ENCODE measurements at regions not wholly inside any gene's neighbourhood (a gene's known extent, or its start where the extent isn't known, plus 50 kb on each side); places are given as distances from the start of the nearest gene placed in this dataset.

DNA sequence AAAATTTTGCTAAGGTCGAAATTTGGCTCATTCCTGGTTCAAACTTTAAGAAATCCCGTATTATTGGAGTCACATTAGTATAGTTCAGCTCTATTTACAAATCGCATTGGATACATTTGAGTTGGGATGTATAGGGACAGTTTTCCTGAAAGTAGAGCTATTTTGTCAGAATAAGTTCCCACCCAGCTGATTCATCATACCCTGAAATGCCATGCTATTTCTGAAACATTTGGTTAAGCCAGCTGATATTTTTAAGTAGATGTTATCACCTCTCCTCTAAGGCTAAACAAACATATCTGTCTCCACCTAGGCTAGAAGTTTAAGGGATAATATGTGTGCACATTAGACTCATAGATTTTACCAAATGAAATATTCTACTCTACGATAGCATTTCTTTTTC lies 226.2 kb upstream of the ARGLU1 start:
- Histone ChIP-seq H3K4me2 (ENCODE audit: low read length) (no peak overlapping the region), H3K79me2 (replicated peaks; ENCODE audit: insufficient read depth, low read length) (no peaks in the 10 kb centered on the region), H3K27ac (ENCODE audit: low read length) (no peak overlapping the region), H3K9me3 (ENCODE audit: low read length) (no peaks in the 10 kb centered on the region), H3K4me3 (ENCODE audit: low read length) (no peak overlapping the region), H3F3A (ENCODE audit: insufficient read depth, low read length, poor library complexity, severe bottlenecking) (no peaks in the 10 kb centered on the region), H3K9ac (ENCODE audit: low read length) (no peak overlapping the region), H3K27me3 (ENCODE audit: insufficient read depth, low read depth, low read length) (peaks cover 11% of the 10 kb centered on the region), H4K20me1 (ENCODE audit: insufficient read depth) (no peaks in the 10 kb centered on the region), H3K36me3 (ENCODE audit: insufficient read depth, low read length) (no peaks in the 10 kb centered on the region), H3K9me2 (ENCODE audit: insufficient read depth, low read length) (no peaks in the 10 kb centered on the region), H2AFZ (ENCODE audit: low read depth, low read length) (no peak overlapping the region)
- TF ChIP-seq SMC3 (conservative IDR thresholded peaks at IDR 0.05; ENCODE audit: poor library complexity) = no peak
- TF ChIP-seq, protein P1, sequence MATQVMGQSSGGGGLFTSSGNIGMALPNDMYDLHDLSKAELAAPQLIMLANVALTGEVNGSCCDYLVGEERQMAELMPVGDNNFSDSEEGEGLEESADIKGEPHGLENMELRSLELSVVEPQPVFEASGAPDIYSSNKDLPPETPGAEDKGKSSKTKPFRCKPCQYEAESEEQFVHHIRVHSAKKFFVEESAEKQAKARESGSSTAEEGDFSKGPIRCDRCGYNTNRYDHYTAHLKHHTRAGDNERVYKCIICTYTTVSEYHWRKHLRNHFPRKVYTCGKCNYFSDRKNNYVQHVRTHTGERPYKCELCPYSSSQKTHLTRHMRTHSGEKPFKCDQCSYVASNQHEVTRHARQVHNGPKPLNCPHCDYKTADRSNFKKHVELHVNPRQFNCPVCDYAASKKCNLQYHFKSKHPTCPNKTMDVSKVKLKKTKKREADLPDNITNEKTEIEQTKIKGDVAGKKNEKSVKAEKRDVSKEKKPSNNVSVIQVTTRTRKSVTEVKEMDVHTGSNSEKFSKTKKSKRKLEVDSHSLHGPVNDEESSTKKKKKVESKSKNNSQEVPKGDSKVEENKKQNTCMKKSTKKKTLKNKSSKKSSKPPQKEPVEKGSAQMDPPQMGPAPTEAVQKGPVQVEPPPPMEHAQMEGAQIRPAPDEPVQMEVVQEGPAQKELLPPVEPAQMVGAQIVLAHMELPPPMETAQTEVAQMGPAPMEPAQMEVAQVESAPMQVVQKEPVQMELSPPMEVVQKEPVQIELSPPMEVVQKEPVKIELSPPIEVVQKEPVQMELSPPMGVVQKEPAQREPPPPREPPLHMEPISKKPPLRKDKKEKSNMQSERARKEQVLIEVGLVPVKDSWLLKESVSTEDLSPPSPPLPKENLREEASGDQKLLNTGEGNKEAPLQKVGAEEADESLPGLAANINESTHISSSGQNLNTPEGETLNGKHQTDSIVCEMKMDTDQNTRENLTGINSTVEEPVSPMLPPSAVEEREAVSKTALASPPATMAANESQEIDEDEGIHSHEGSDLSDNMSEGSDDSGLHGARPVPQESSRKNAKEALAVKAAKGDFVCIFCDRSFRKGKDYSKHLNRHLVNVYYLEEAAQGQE (IDR thresholded peaks at IDR 0.05; ENCODE audit: borderline replicate concordance) = no peak
- no peak for TF ChIP-seq MXI1 (conservative IDR thresholded peaks at IDR 0.05; ENCODE audit: poor library complexity, severe bottlenecking)

DNA sequence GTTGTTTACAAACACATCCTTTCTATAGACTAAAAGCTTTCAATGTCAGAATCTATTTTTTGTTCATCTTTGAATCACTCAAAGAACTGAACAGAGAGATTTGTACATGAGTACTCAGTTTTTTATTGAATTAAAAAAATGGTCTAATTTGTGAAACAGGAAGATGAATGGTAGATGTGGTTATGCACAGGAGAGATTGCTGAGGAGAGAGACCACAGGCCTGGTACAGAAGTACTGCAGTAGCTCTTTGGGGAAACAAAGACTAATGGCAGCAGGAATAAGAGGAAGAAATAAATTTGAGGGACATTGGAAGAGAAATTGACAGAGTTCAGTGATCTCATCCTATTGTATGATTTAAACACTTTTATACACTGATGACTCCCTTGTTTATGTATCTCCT lies 222.0 kb upstream of the ARGLU1 start:
- H3K9ac ChIP-seq (ENCODE audit: low read length) = no peak overlapping the region
- no peak overlapping the region for H2AFZ ChIP-seq (ENCODE audit: low read depth, low read length)
- no peaks in the 10 kb centered on the region for H3K79me2 ChIP-seq (replicated peaks; ENCODE audit: insufficient read depth, low read length)
- no peaks in the 10 kb centered on the region for H3K9me3 ChIP-seq (ENCODE audit: low read length)
- H3K4me2 ChIP-seq (ENCODE audit: low read length) = no peak overlapping the region
- no peaks in the 10 kb centered on the region for H3K9me2 ChIP-seq (ENCODE audit: insufficient read depth, low read length)
- H3K36me3 ChIP-seq (ENCODE audit: insufficient read depth, low read length) = no peaks in the 10 kb centered on the region
- H3K27me3 ChIP-seq (ENCODE audit: insufficient read depth, low read depth, low read length) = no peaks in the 10 kb centered on the region
- no peaks in the 10 kb centered on the region for H3F3A ChIP-seq (ENCODE audit: insufficient read depth, low read length, poor library complexity, severe bottlenecking)
- H3K4me3 ChIP-seq (ENCODE audit: low read length) = no peak overlapping the region
- TF ChIP-seq TAF1 (IDR thresholded peaks at IDR 0.05; ENCODE audit: low read depth) (no peak), POLR2AphosphoS5 (IDR thresholded peaks at IDR 0.05) (no peak), RAD21 (conservative IDR thresholded peaks at IDR 0.05) (no peak), EP300 (conservative IDR thresholded peaks at IDR 0.05; ENCODE audit: poor library complexity, severe bottlenecking) (no peak), MXI1 (conservative IDR thresholded peaks at IDR 0.05; ENCODE audit: poor library complexity, severe bottlenecking) (no peak), SMC3 (conservative IDR thresholded peaks at IDR 0.05; ENCODE audit: poor library complexity) (no peak), EZH2 (IDR thresholded peaks at IDR 0.05; ENCODE audit: borderline replicate concordance, insufficient read depth, low read length, poor library complexity, severe bottlenecking) (no peak)
- TF ChIP-seq, protein P2, sequence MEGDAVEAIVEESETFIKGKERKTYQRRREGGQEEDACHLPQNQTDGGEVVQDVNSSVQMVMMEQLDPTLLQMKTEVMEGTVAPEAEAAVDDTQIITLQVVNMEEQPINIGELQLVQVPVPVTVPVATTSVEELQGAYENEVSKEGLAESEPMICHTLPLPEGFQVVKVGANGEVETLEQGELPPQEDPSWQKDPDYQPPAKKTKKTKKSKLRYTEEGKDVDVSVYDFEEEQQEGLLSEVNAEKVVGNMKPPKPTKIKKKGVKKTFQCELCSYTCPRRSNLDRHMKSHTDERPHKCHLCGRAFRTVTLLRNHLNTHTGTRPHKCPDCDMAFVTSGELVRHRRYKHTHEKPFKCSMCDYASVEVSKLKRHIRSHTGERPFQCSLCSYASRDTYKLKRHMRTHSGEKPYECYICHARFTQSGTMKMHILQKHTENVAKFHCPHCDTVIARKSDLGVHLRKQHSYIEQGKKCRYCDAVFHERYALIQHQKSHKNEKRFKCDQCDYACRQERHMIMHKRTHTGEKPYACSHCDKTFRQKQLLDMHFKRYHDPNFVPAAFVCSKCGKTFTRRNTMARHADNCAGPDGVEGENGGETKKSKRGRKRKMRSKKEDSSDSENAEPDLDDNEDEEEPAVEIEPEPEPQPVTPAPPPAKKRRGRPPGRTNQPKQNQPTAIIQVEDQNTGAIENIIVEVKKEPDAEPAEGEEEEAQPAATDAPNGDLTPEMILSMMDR (IDR thresholded peaks at IDR 0.05; ENCODE audit: poor library complexity, severe bottlenecking) = no peak
- TF ChIP-seq, protein P1 (IDR thresholded peaks at IDR 0.05; ENCODE audit: borderline replicate concordance) = no peak
- no peaks in the 10 kb centered on the region for H4K20me1 ChIP-seq (ENCODE audit: insufficient read depth)
- H3K27ac ChIP-seq (ENCODE audit: low read length) = no peak overlapping the region

Data from neural cell (in vitro differentiated cells).